ENCODE measurements at regions not wholly inside any gene's neighbourhood (a gene's known extent, or its start where the extent isn't known, plus 50 kb on each side); places are given as distances from the start of the nearest gene placed in this dataset.

DNA sequence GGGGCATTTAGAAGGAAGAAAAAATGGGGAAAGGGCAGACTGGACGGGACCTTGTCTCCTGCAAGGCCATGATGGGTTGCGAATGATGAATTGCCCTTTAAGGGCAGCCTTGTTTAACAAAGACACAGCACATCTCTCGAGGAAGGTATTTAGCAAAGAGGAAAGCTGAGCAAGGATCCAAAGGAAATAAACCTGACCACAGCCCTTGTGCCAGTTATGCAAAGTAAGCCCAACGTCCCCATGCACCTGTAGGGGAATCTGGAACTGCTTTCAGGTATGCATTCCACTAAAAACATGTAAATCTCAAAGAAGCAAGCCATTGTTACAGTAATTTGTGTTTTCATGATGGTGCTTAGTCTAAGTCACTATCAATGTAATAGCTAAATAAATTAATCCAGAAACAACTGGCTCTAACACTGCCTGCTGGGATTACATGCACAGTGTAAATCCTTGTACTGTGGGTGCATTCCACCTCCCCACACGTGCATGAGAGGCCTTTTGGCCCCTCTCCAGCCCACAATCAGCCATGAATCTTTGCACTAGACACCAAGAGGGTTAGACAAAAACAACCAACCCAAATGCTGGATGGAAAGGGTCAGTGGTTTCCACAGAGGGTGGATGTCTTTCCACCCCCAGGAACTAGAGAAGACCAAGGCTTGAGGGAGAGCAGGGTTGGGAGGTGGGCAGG, 228.8 kb upstream of the KAZN start:
- TF ChIP-seq, protein P1, sequence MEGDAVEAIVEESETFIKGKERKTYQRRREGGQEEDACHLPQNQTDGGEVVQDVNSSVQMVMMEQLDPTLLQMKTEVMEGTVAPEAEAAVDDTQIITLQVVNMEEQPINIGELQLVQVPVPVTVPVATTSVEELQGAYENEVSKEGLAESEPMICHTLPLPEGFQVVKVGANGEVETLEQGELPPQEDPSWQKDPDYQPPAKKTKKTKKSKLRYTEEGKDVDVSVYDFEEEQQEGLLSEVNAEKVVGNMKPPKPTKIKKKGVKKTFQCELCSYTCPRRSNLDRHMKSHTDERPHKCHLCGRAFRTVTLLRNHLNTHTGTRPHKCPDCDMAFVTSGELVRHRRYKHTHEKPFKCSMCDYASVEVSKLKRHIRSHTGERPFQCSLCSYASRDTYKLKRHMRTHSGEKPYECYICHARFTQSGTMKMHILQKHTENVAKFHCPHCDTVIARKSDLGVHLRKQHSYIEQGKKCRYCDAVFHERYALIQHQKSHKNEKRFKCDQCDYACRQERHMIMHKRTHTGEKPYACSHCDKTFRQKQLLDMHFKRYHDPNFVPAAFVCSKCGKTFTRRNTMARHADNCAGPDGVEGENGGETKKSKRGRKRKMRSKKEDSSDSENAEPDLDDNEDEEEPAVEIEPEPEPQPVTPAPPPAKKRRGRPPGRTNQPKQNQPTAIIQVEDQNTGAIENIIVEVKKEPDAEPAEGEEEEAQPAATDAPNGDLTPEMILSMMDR (IDR thresholded peaks at IDR 0.05): no peak

DNA sequence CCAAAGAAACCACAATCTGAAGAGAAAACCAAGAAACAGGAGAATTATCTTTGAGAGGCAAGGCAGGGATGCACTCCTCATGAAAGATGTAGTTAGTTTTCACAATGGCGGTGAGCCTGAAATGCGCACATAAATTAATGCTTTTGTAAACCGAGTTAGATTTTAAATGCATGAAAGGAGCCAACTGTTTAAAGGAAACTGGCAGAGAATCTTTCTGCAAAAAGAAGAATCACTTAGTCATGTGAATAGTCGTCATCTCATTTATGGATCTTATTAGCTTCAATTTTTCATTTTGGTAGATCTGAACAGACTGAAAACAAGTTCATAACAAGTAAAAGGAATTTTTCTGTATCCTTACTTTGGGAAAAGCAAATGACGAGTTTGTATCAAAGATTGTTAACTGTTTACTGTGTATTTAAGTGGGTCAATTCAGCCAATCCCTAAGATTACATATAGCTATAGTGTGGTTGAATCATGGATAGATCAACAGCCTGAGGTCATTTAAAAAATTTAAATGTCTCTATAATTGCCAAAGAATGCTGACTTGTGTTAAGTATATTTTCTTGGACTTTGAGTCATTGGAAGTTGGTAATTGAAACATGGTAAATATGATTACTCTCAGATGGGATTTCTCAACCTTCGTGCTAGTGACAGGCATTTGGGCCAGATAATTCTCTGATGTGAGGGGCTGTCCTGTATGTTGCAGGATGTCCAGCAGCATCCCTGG, 226.6 kb upstream of the KAZN start:
- TF ChIP-seq, protein P1 (IDR thresholded peaks at IDR 0.05): no peak

DNA sequence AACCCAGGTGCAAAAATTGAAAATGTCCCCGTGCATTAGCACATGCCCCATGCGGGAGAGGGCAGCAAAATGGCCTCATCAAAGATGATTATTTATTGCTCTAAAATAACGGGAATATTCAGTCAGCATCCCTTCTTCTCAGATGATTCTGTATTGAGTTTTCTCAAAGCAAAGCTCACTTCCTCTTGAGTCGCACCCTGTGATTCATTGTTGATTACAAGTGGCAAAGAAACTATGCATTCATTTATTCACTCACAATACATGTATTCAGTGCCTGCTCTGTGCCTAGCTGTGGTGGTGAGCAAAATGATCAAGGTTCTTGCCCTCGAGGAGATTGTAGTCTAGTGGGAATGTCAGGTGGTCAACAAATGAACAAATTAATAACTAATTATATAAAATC, 226.0 kb upstream of the KAZN start:
- TF ChIP-seq, protein P1 (IDR thresholded peaks at IDR 0.05): no peak

DNA sequence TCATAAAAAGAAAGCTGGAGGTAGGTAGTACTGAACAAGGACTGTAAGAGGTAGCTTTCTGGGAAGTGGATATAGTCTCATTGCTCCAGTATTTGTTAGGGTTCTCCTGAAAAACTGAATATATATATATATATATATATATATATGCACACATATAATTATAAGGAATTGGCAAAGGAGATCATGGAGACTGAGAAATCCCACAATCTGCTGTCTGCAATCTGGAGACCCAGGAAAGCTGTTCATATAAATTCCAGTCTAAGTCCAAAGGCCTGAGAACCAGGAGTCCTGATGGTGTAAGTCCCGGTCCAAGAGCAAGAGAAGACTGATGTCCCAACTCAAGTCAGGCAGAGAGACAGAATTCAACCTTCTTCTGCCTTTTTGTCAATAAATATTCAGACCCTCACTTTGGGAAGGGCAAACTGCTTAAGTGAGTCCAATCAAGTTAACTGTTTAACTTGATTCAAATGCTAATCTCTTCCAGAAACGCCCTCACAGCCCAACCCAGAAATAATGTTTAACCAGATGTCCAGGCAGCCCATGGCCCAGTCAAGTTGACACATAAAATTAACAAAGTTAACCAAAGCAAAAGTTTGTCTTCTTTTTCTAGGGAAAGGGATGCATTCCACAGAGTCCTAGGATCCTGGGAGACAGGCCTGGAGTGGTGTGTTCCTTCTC, 225.3 kb upstream of the KAZN start:
- TF ChIP-seq, protein P1 (IDR thresholded peaks at IDR 0.05): no peak

DNA sequence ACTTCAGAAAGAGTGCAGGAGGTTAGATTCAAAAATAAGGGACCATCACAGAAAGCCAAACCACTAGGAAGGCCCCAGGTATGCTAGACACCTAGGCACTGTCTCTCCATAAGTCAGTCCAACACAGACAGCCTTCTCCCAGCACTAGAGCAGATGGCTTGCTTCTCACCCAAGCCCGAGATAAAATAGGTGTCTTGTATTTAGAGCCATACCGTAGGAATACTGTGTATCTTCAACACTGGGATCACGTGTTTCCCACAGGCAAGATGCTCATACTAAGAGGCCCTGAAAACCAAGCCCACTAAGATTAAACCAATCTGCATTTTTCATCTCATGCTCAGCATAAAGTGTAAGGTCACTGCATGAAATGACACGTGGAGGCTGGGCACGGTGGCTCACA, 223.3 kb upstream of the KAZN start:
- TF ChIP-seq, protein P1 (IDR thresholded peaks at IDR 0.05): no peak

DNA sequence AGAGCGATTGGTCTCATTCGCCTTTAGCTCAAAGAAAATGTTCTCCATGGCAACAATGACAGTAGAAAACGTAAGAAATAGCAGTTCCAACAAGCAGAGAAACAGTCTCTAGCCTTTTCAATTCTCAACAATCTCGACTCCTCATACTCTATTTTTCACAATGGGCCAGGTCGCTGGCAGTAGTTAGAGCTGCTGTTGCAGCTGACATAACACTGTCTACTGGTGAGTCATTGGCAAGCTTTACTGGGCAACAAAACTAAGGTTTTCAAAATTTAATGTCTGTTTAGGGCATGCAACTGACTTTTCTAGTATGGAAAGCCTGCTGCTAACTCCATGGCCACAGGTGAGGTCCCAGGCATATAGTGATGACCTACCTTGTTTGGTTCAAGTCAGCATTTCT, 221.1 kb upstream of the KAZN start:
- TF ChIP-seq, protein P1 (IDR thresholded peaks at IDR 0.05): no peak

DNA sequence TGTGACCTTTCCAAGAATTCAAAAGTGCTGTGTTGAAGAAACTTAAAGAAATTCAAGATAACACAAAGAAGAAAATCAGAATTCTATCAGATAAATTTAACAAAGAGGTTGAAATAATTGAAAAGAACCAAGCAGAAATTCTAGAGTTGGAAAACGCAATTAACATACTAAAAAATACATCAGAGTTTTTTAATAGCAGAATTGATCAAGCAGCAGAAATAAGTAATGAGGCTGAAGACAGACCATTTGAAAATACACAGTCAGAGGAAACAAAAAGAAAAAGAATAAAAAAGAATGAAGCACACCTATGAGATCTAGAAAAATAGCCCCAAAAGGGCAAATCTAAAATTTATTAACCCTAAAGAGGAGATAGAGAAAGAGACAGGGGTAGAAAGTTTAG, 218.1 kb upstream of the KAZN start:
- TF ChIP-seq, protein P1 (IDR thresholded peaks at IDR 0.05): no peak

Data from LNCAP (cell line).